ENCODE measurements at regions not wholly inside any gene's neighbourhood (a gene's known extent, or its start where the extent isn't known, plus 50 kb on each side); places are given as distances from the start of the nearest gene placed in this dataset.

DNA sequence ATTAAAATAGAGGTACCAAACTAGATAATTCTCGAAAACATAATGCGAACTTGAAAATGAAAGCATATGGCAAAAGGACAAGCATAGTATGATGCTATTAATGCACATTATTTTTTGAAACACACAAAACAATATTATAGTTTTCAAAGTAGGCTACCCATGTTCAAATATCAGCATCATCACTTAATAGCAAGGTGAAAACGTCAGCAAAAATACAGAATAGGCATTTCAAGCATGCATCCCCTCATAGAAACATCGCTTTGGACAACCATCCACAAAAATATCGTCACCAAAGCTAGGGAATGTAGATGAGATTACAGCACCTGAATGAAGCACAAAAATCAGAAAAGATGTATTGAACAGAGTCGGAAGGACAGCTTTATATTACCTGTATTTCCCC, 814.5 kb upstream of the LRRC4C start:
- no peak overlapping the region for H3K27ac ChIP-seq
- DNase-seq, result no peak
- peaks cover 0 to 4% (median 0%) of the 10 kb centered on the region in 4 donors for H3K9me3 ChIP-seq
- H3K27me3 ChIP-seq, result no peaks in the 10 kb centered on the region
- no peaks in the 10 kb centered on the region for H3K4me1 ChIP-seq
- ATAC-seq, result no peak
- H3K4me3 ChIP-seq, result no peak overlapping the region
- WGBS, 2 donors, result 66 to 76% methylated on average over 6 of the region's 6 CpGs
- intact Hi-C loops (cut with DNase I), result no loop called here
- no peaks in the 10 kb centered on the region for H3K36me3 ChIP-seq
- TF ChIP-seq, protein P1, sequence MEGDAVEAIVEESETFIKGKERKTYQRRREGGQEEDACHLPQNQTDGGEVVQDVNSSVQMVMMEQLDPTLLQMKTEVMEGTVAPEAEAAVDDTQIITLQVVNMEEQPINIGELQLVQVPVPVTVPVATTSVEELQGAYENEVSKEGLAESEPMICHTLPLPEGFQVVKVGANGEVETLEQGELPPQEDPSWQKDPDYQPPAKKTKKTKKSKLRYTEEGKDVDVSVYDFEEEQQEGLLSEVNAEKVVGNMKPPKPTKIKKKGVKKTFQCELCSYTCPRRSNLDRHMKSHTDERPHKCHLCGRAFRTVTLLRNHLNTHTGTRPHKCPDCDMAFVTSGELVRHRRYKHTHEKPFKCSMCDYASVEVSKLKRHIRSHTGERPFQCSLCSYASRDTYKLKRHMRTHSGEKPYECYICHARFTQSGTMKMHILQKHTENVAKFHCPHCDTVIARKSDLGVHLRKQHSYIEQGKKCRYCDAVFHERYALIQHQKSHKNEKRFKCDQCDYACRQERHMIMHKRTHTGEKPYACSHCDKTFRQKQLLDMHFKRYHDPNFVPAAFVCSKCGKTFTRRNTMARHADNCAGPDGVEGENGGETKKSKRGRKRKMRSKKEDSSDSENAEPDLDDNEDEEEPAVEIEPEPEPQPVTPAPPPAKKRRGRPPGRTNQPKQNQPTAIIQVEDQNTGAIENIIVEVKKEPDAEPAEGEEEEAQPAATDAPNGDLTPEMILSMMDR (IDR thresholded peaks at IDR 0.05), result no peak
- FAIRE-seq, result no peak

DNA sequence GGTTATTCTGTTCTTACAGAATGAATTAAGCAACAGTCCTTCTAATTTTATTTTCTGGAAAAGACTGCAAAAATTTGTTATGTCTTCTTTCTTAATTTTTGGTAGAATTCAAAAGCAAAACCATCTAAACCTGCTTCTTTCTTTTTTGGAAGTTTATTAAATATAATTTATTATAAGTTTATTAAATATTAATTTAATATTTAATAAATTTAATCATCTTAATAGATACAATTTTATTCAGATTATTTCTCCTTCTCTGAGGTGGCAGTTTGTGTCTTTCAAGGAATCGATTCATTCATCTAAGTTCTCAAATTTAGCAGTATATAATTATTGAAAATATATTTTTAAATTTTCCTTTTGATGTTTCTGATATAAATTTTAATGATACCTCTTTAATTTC, 837.5 kb upstream of the LRRC4C start:
- Histone ChIP-seq H3K9me3 (no peaks in the 10 kb centered on the region), H3K4me3 (no peak overlapping the region), H3K27me3 (no peaks in the 10 kb centered on the region), H3K27ac (no peak overlapping the region), H3K36me3 (no peaks in the 10 kb centered on the region), H3K4me1 (no peaks in the 10 kb centered on the region)
- ATAC-seq, result no peak
- DNase-seq, result no peak
- FAIRE-seq, result no peak
- WGBS, 2 donors, result 50 to 62% methylated on average over 1 of the region's 1 CpG
- TF ChIP-seq, protein P1 (IDR thresholded peaks at IDR 0.05), result no peak
- intact Hi-C loops (cut with DNase I), result no loop called here

DNA sequence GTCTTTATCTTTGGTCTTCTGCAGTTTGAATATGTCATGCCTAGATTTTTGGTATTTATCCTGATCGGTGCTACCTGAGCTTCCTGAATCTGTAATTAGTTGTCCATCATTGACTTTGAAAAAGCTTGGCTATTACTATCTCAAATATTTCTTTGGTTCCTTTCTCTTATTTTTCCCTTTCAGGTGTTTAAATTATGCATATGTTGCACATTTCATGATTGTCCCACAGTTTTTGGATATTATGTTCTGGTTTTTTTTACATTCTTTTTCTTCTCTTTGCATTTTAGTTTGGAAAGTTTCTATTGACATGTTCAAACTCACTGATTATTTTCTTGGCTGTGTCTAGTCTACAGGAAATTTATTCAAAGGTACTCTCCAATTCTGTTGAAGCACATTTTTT, 840.3 kb upstream of the LRRC4C start:
- Histone ChIP-seq H3K36me3 (no peaks in the 10 kb centered on the region), H3K4me3 (no peak overlapping the region), H3K4me1 (no peaks in the 10 kb centered on the region), H3K27ac (no peak overlapping the region), H3K27me3 (no peaks in the 10 kb centered on the region), H3K9me3 (no peaks in the 10 kb centered on the region)
- intact Hi-C loops (cut with DNase I), result no loop called here
- no peak for ATAC-seq
- DNase-seq, result no peak
- no peak for FAIRE-seq
- WGBS, 2 donors, result 57 to 80% methylated on average over 1 of the region's 1 CpG
- TF ChIP-seq, protein P1 (IDR thresholded peaks at IDR 0.05), result no peak

DNA sequence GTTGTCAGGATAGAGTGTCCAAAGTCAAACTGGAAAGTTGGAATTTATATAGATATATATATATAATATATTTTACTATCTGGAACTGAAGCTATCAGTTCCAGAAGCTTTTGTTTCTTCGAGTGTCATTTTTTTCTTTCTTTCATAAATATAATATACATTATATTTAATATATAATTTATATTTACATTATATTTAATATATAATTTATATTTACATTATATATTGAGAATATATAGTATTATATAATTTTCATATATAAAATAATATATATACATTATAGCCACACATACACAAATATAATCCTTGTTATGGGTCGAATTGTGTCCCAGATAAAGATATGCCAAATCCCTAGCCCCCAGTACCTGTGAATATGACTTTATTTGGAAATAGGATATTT, 842.3 kb upstream of the LRRC4C start:
- Histone ChIP-seq H3K27ac (no peak overlapping the region), H3K9me3 (no peaks in the 10 kb centered on the region), H3K4me3 (no peak overlapping the region), H3K36me3 (no peaks in the 10 kb centered on the region), H3K27me3 (no peaks in the 10 kb centered on the region), H3K4me1 (no peaks in the 10 kb centered on the region)
- intact Hi-C loops (cut with DNase I), result no loop called here
- ATAC-seq, result no peak
- no peak for DNase-seq
- TF ChIP-seq, protein P1 (IDR thresholded peaks at IDR 0.05), result no peak
- FAIRE-seq, result no peak
- 40 to 60% methylated on average over 2 of the region's 2 CpGs for WGBS, 2 donors

DNA sequence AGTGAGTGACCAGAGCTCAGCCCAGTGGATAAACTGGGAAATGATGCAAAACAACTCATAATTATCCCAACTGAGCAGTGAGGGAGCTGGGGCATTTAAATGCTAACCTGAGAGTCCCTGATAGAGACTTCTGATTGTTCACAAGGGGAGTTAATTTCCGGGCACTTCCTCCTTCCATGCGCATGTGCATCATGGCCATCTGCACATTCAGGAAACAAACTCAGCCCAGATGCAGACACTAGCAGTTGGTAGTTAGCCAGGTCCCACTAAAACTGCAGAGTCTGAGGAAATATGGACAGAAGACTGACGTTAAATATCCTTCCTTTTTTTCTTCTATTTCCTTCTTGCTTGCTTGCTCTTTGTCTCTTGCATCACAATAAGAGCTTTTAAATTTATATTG, 852.1 kb upstream of the LRRC4C start:
- no peaks in the 10 kb centered on the region for H3K9me3 ChIP-seq
- intact Hi-C loops (cut with DNase I), result no loop called here
- no peaks in the 10 kb centered on the region for H3K4me1 ChIP-seq
- DNase-seq (no peak), FAIRE-seq (no peak), ATAC-seq (no peak)
- H3K27me3 ChIP-seq, result no peaks in the 10 kb centered on the region
- no peak overlapping the region for H3K27ac ChIP-seq
- H3K4me3 ChIP-seq, result no peak overlapping the region
- 70 to 77% methylated on average over 3 of the region's 3 CpGs for WGBS, 2 donors
- TF ChIP-seq, protein P1 (IDR thresholded peaks at IDR 0.05), result no peak
- no peaks in the 10 kb centered on the region for H3K36me3 ChIP-seq
